Esophagus squamous epithelium (tissue), 5 donors: ENCODE measurements at regions not wholly inside any gene's neighbourhood (a gene's known extent, or its start where the extent isn't known, plus 50 kb on each side); places are given as distances from the start of the nearest gene placed in this dataset.

Experiments
- DNase-seq: peaks from one replicate; lab custom pipeline; 2025; lab: John Stamatoyannopoulos, UW
- H3K27ac ChIP-seq, 4 donors: fragments of 200-600 bp; sonication (generic); one replicate each; pipeline ENCODE4 v1.5.1; 2016 to 2019; ENCODE audit warnings: mild to moderate bottlenecking in 1 of 4
- H3K27me3 ChIP-seq, 4 donors: fragments of 200-600 bp; sonication (generic); 1 replicate in 3 of 4; 2 replicates in 1 of 4; pipeline versions ENCODE4 v1.5.1 to v1.6.0; 2017 to 2021; ENCODE audit warnings: antibody characterized with exemption in 1 of 4
- H3K36me3 ChIP-seq, 3 donors: fragments of 200-600 bp; sonication (generic); one replicate each; pipeline ENCODE4 v1.5.1; 2016 to 2019
- H3K4me1 ChIP-seq, 3 donors: fragments of 200-600 bp; sonication (generic); one replicate each; pipeline ENCODE4 v1.5.1; 2017 to 2019
- H3K4me3 ChIP-seq, 4 donors: fragments of 200-600 bp; sonication (generic); 1 replicate in 3 of 4; 2 replicates in 1 of 4; pipeline ENCODE4 v1.5.1; 2016 to 2019; ENCODE audit warnings: mild to moderate bottlenecking in 2 of 4, moderate library complexity in 1 of 4
- H3K9me3 ChIP-seq, 3 donors: fragments of 200-600 bp; sonication (generic); one replicate each; pipeline ENCODE4 v1.5.1; 2016 to 2019
- CTCF ChIP-seq, 6 experiments: fragments of 450-650 bp in 4 of 6; fragments of 200-600 bp in 2 of 6; sonication (generic) in 2 of 6; IDR thresholded peaks; one replicate each; pipeline ENCODE4 v1.5.1; 2016 to 2019; ENCODE audit warnings: antibody characterized with exemption in 6 of 6, mild to moderate bottlenecking in 4 of 6, moderate library complexity in 4 of 6
- POLR2A ChIP-seq, 4 donors: fragments of 450-650 bp; IDR thresholded peaks; one replicate each; pipeline ENCODE4 v1.6.1; 2017; ENCODE audit warnings: antibody characterized with exemption in 4 of 4, mild to moderate bottlenecking in 4 of 4, moderate library complexity in 3 of 4
- WGBS, 2 donors: methylation state at CpG; one replicate each; pipeline ENCODE4 v1.1.5; 2018; 5-methylcytosine and 5-hydroxymethylcytosine counted together
- intact Hi-C: fragments of 100-400 bp; cut with DNase I; formaldehyde crosslinking; loops from one replicate; pipeline ENCODE4 v1.15.0; 2022
- donor health status: DM: yes; HTN: yes; CAD: no.

- 93 to 100% methylated on average over 1 of the region's 1 CpG for WGBS, 2 donors
These were observed 248.9 kb upstream of the SLC24A2 start for GRCh38 chr9:20037699-20038098.

GRCh38 chr9:20033511-20033910 lies 244.7 kb upstream of the SLC24A2 start:
- Histone ChIP-seq H3K4me3 (no peak overlapping the region), H3K27me3 (no peaks in the 10 kb centered on the region), H3K9me3 (no peaks in the 10 kb centered on the region), H3K36me3 (no peaks in the 10 kb centered on the region), H3K4me1 (no peaks in the 10 kb centered on the region), H3K27ac (no peak overlapping the region)
- no peak for DNase-seq
- TF ChIP-seq POLR2A (IDR thresholded peaks at IDR 0.05) (no peak), CTCF (IDR thresholded peaks at IDR 0.05) (no peak)
- intact Hi-C loops = no loop called here
- WGBS, 2 donors = 75 to 92% methylated on average over 2 of the region's 2 CpGs

More at GRCh38 chr9:20037699-20038098, 248.9 kb upstream of the SLC24A2 start:
- H3K27ac ChIP-seq = no peak overlapping the region
- H3K4me1 ChIP-seq = peaks cover 0 to 16% (median 0%) of the 10 kb centered on the region in 3 donors
- no peaks in the 10 kb centered on the region for H3K9me3 ChIP-seq
- intact Hi-C loops = no loop called here
- no peak for DNase-seq
- TF ChIP-seq POLR2A (IDR thresholded peaks at IDR 0.05) (no peak), CTCF (IDR thresholded peaks at IDR 0.05) (no peak)
- no peaks in the 10 kb centered on the region for H3K27me3 ChIP-seq
- no peak overlapping the region for H3K4me3 ChIP-seq
- H3K36me3 ChIP-seq = no peaks in the 10 kb centered on the region

- 74 to 77% methylated on average over 8 of the region's 8 CpGs for WGBS, 2 donors
- Histone ChIP-seq H3K27me3 (no peaks in the 10 kb centered on the region), H3K27ac (peak overlapping the region in 1 of 4 donors; percentile 16), H3K36me3 (no peaks in the 10 kb centered on the region), H3K4me3 (no peak overlapping the region), H3K9me3 (no peaks in the 10 kb centered on the region), H3K4me1 (no peaks in the 10 kb centered on the region)
- intact Hi-C loops = no loop called here
- no peak for DNase-seq
- no peak for TF ChIP-seq POLR2A (IDR thresholded peaks at IDR 0.05)
- no peak for TF ChIP-seq CTCF (IDR thresholded peaks at IDR 0.05)
These were observed 243.7 kb upstream of the SLC24A2 start for GRCh38 chr9:20032413-20033006.

GRCh38 chr9:20031836-20032235 lies 243.0 kb upstream of the SLC24A2 start:
- no peaks in the 10 kb centered on the region for H3K9me3 ChIP-seq
- no peaks in the 10 kb centered on the region for H3K27me3 ChIP-seq
- no peak for DNase-seq
- intact Hi-C loops = no loop called here
- H3K4me1 ChIP-seq = no peaks in the 10 kb centered on the region
- no peaks in the 10 kb centered on the region for H3K36me3 ChIP-seq
- H3K4me3 ChIP-seq = no peak overlapping the region
- TF ChIP-seq CTCF (IDR thresholded peaks at IDR 0.05) (no peak), POLR2A (IDR thresholded peaks at IDR 0.05) (no peak)
- WGBS, 2 donors = 70 to 71% methylated on average over 6 of the region's 6 CpGs
- no peak overlapping the region for H3K27ac ChIP-seq

GRCh38 chr9:20030671-20031070 lies 241.8 kb upstream of the SLC24A2 start:
- H3K4me1 ChIP-seq = no peaks in the 10 kb centered on the region
- H3K27me3 ChIP-seq = no peaks in the 10 kb centered on the region
- intact Hi-C loops = no loop called here
- no peak for DNase-seq
- no peaks in the 10 kb centered on the region for H3K36me3 ChIP-seq
- no peaks in the 10 kb centered on the region for H3K9me3 ChIP-seq
- TF ChIP-seq CTCF (IDR thresholded peaks at IDR 0.05) (no peak), POLR2A (IDR thresholded peaks at IDR 0.05) (no peak)
- 87 to 89% methylated on average over 2 of the region's 2 CpGs for whole genome bisulfite sequencing, 2 donors
- H3K4me3 ChIP-seq = no peak overlapping the region
- H3K27ac ChIP-seq = no peak overlapping the region
